Mammary epithelial cell (primary cell): ENCODE measurements at regions not wholly inside any gene's neighbourhood (a gene's known extent, or its start where the extent isn't known, plus 50 kb on each side); places are given as distances from the start of the nearest gene placed in this dataset.

Source experiments
- CTCF ChIP-seq, 2 donors: IDR thresholded peaks in 1 of 2; conservative IDR thresholded peaks in 1 of 2; 2 replicates each; pipeline ENCODE4 v1.5.1; 2011 to 2012; ENCODE audit warnings: inconsistent platforms in 2 of 2, low read length in 2 of 2, mild to moderate bottlenecking in 2 of 2, control low read depth in 1 of 2, low read depth in 1 of 2; ENCODE audit not compliant: insufficient read depth in 1 of 2; ENCODE audit errors: extremely low read depth in 1 of 2
- EZH2 ChIP-seq: IDR thresholded peaks from 2 replicates; pipeline ENCODE4 v1.6.1; 2012; ENCODE audit warnings: low read length, inconsistent platforms, borderline replicate concordance

GRCh38 chr11:122509899-122510298 lies 145.6 kb upstream of the UBASH3B start:
- no peak for TF ChIP-seq CTCF (conservative IDR thresholded peaks at IDR 0.05 in 1 of 2, IDR thresholded peaks at IDR 0.05 in 1 of 2; ENCODE audit: extremely low read depth in 1 of 2, insufficient read depth in 1 of 2, low read depth in 1 of 2, low read length in 2 of 2)
- TF ChIP-seq EZH2, result no peak
